8988T (cell line): ENCODE measurements at regions not wholly inside any gene's neighbourhood (a gene's known extent, or its start where the extent isn't known, plus 50 kb on each side); places are given as distances from the start of the nearest gene placed in this dataset.

Source experiments
- DNase-seq: peaks from one replicate; pipeline ENCODE4 v3.0.0; 2011

- no peak for DNase-seq
Measured at GRCh38 chr12:92574911-92575570, 127.7 kb upstream of the PLEKHG7 start.

- DNase-seq, result peak; percentile 22
Measured at GRCh38 chr12:92574051-92574783, 128.6 kb upstream of the PLEKHG7 start.

- no peak for DNase-seq
Measured at GRCh38 chr12:92573104-92573503, 129.7 kb upstream of the PLEKHG7 start.

GRCh38 chr12:92571844-92572543, 130.8 kb upstream of the PLEKHG7 start:
- no peak for DNase-seq

GRCh38 chr12:92571169-92571568, 131.6 kb upstream of the PLEKHG7 start:
- DNase-seq, result no peak

GRCh38 chr12:92570056-92570753, 132.6 kb upstream of the PLEKHG7 start:
- no peak for DNase-seq

- no peak for DNase-seq
Measured at GRCh38 chr12:92568691-92569090, 134.1 kb upstream of the PLEKHG7 start.

GRCh38 chr12:92566448-92567019, 136.3 kb upstream of the PLEKHG7 start:
- DNase-seq, result no peak

GRCh38 chr12:92563819-92564218, 139.0 kb upstream of the PLEKHG7 start:
- DNase-seq, result no peak

GRCh38 chr12:92562063-92562734, 140.6 kb upstream of the PLEKHG7 start:
- DNase-seq, result no peak

- no peak for DNase-seq
Measured at GRCh38 chr12:92561543-92561899, 141.3 kb upstream of the PLEKHG7 start.

GRCh38 chr12:92560713-92561542, 141.9 kb upstream of the PLEKHG7 start:
- no peak for DNase-seq

- DNase-seq, result no peak
Measured at GRCh38 chr12:92558806-92559205, 144.0 kb upstream of the PLEKHG7 start.

GRCh38 chr12:92558215-92558773, 144.5 kb upstream of the PLEKHG7 start:
- DNase-seq, result no peak

- DNase-seq, result no peak
Measured at GRCh38 chr12:92557422-92557724, 145.4 kb upstream of the PLEKHG7 start.

- DNase-seq, result no peak
Measured at GRCh38 chr12:92556637-92557421, 146.0 kb upstream of the PLEKHG7 start.

GRCh38 chr12:92556141-92556540, 146.6 kb upstream of the PLEKHG7 start:
- no peak for DNase-seq

- no peak for DNase-seq
Measured at GRCh38 chr12:92554158-92555073, 148.4 kb upstream of the PLEKHG7 start.

GRCh38 chr12:92553389-92553788, 149.4 kb upstream of the PLEKHG7 start:
- DNase-seq, result no peak
